ENCODE measurements at regions not wholly inside any gene's neighbourhood (a gene's known extent, or its start where the extent isn't known, plus 50 kb on each side); places are given as distances from the start of the nearest gene placed in this dataset.
A peak's percentile ranks its signal among the peaks of the same experiment; 100 is the strongest.

DNA sequence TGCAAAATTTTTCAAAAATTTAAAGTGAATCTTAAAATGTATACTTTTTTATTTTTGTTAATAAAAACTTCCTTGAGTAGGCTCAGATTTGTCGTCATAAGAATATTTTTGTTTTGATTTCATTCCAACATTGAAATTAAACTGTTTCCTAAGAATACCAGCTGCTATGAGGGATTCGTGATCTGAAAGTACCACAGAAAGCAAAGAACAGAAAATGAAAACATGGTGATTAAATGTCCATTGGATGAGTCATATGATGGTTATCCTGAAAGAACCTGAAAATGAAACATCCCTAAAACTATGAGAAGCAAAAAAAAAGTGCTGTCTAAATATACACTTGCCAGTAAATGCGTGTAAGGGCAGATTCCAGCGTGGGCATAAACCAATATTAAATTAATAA is 143.8 kb downstream of the GMNC start:
- no peaks in the 10 kb centered on the region for H3K79me2 ChIP-seq (ENCODE audit: control insufficient read depth, insufficient read depth, low read length)
- peak; percentile 35 for TF ChIP-seq FOS (IDR thresholded peaks at IDR 0.05; ENCODE audit: borderline replicate concordance, insufficient read depth, low read length)
- TF ChIP-seq, protein P1, sequence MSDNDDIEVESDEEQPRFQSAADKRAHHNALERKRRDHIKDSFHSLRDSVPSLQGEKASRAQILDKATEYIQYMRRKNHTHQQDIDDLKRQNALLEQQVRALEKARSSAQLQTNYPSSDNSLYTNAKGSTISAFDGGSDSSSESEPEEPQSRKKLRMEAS (IDR thresholded peaks at IDR 0.05; ENCODE audit: insufficient read depth, insufficient read length) = no peak
- dilution Hi-C loops (cut with MboI; ENCODE audit: extremely low pct_ligation_motif_present, low sequenced_read_pairs) = no loop called here
- H4K20me1 ChIP-seq (replicated peaks; ENCODE audit: control insufficient read depth, extremely low read depth, insufficient read depth, low read length) = no peaks in the 10 kb centered on the region
- no peaks in the 10 kb centered on the region for H3K36me3 ChIP-seq (ENCODE audit: control insufficient read depth in 2 of 2, extremely low read depth in 1 of 2, insufficient read depth in 2 of 2, low read length in 2 of 2)
- DNase-seq (ENCODE audit: low read depth, low spot score) (no peak), FAIRE-seq (no peak)
- H3K4me3 ChIP-seq (replicated peaks in 1 of 3; ENCODE audit: insufficient read depth in 1 of 3, low read depth in 1 of 3, low read length in 3 of 3) = no peak overlapping the region
- no peak overlapping the region for H2AFZ ChIP-seq (ENCODE audit: low read depth, low read length)
- ChIA-PET CTCF (no interaction called here), POLR2A (no interaction called here)
- H3K4me2 ChIP-seq (ENCODE audit: insufficient read depth, low read length) = no peak overlapping the region
- H3K9ac ChIP-seq (replicated peaks; ENCODE audit: extremely low read depth, insufficient read depth, low read length) = no peak overlapping the region
- intact Hi-C loops (cut with micrococcal nuclease) = no loop called here
- H3K27ac ChIP-seq (ENCODE audit: insufficient read depth, low read depth, low read length) = no peak overlapping the region
- no peaks in the 10 kb centered on the region for H3K27me3 ChIP-seq (ENCODE audit: control insufficient read depth in 2 of 2, insufficient read depth in 2 of 2, low read length in 2 of 2)
- no peaks in the 10 kb centered on the region for H3K9me1 ChIP-seq (replicated peaks; ENCODE audit: control insufficient read depth, extremely low read depth, insufficient read depth, low read length)
- no peaks in the 10 kb centered on the region for H3K4me1 ChIP-seq (ENCODE audit: control insufficient read depth, extremely low read depth, insufficient read depth, low read length)
- no peaks in the 10 kb centered on the region for H3K9me3 ChIP-seq (replicated peaks; ENCODE audit: control insufficient read depth, insufficient read depth, low read length)
- BruUV-seq (replicated peaks) = no TSS peak

DNA sequence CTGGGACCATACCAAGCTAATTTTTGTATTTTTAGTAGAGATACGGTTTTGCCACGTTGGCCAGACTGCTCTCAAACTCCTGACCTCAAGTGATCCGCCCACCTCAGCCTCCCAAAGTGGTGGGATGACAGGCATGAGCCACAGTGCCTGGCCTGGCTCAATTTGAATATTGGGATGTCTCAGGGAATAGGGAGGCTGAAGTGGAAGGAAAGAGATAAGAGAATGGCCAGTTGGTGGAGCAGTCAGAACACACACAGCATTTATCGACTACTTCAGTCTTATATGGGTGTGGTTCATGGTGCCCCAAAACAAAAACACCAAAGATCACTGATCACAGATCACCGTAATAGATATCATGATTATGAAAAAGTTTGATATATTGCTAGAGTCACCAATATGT is 144.4 kb downstream of the GMNC start:
- H2AFZ ChIP-seq (ENCODE audit: low read depth, low read length) = no peak overlapping the region
- H3K4me2 ChIP-seq (ENCODE audit: insufficient read depth, low read length) = no peak overlapping the region
- TF ChIP-seq GATA2 (IDR thresholded peaks at IDR 0.05; ENCODE audit: insufficient read depth, insufficient read length, low read depth, low read length) = no peak
- no peak for TF ChIP-seq EZH2 (IDR thresholded peaks at IDR 0.05; ENCODE audit: borderline replicate concordance, low read depth, low read length, severe bottlenecking)
- TF ChIP-seq POLR2A (IDR thresholded peaks at IDR 0.05; ENCODE audit: low read depth, low read length) = no peak
- TF ChIP-seq FOS (IDR thresholded peaks at IDR 0.05; ENCODE audit: borderline replicate concordance, insufficient read depth, low read length) = no peak
- TF ChIP-seq JUN (IDR thresholded peaks at IDR 0.05; ENCODE audit: borderline replicate concordance, insufficient read depth, insufficient read length, low read depth) = no peak
- TF ChIP-seq, protein P2, sequence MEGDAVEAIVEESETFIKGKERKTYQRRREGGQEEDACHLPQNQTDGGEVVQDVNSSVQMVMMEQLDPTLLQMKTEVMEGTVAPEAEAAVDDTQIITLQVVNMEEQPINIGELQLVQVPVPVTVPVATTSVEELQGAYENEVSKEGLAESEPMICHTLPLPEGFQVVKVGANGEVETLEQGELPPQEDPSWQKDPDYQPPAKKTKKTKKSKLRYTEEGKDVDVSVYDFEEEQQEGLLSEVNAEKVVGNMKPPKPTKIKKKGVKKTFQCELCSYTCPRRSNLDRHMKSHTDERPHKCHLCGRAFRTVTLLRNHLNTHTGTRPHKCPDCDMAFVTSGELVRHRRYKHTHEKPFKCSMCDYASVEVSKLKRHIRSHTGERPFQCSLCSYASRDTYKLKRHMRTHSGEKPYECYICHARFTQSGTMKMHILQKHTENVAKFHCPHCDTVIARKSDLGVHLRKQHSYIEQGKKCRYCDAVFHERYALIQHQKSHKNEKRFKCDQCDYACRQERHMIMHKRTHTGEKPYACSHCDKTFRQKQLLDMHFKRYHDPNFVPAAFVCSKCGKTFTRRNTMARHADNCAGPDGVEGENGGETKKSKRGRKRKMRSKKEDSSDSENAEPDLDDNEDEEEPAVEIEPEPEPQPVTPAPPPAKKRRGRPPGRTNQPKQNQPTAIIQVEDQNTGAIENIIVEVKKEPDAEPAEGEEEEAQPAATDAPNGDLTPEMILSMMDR (IDR thresholded peaks at IDR 0.05; ENCODE audit: extremely low read depth in 1 of 2, insufficient read depth in 1 of 2, low read depth in 1 of 2, low read length in 2 of 2) = no peak
- TF ChIP-seq MYC (IDR thresholded peaks at IDR 0.05; ENCODE audit: low read depth, low read length) = no peak
- TF ChIP-seq, protein P1 (IDR thresholded peaks at IDR 0.05; ENCODE audit: insufficient read depth, insufficient read length) = no peak
- no peak for TF ChIP-seq POLR2AphosphoS5 (IDR thresholded peaks at IDR 0.05; ENCODE audit: insufficient read depth, low read depth, low read length)
- BruUV-seq (replicated peaks) = no TSS peak
- dilution Hi-C loops (cut with MboI; ENCODE audit: extremely low pct_ligation_motif_present, low sequenced_read_pairs) = no loop called here
- intact Hi-C loops (cut with micrococcal nuclease) = no loop called here
- no peaks in the 10 kb centered on the region for H3K9me1 ChIP-seq (replicated peaks; ENCODE audit: control insufficient read depth, extremely low read depth, insufficient read depth, low read length)
- no peaks in the 10 kb centered on the region for H3K36me3 ChIP-seq (ENCODE audit: control insufficient read depth in 2 of 2, extremely low read depth in 1 of 2, insufficient read depth in 2 of 2, low read length in 2 of 2)
- FAIRE-seq = no peak
- no peak overlapping the region for H3K27ac ChIP-seq (ENCODE audit: insufficient read depth, low read depth, low read length)
- no peaks in the 10 kb centered on the region for H3K9me3 ChIP-seq (replicated peaks; ENCODE audit: control insufficient read depth, insufficient read depth, low read length)
- ChIA-PET CTCF (no interaction called here), POLR2A (no interaction called here)
- DNase-seq (ENCODE audit: low read depth, low spot score) = no peak
- no peaks in the 10 kb centered on the region for H4K20me1 ChIP-seq (replicated peaks; ENCODE audit: control insufficient read depth, extremely low read depth, insufficient read depth, low read length)
- H3K27me3 ChIP-seq (ENCODE audit: control insufficient read depth in 2 of 2, insufficient read depth in 2 of 2, low read length in 2 of 2) = no peaks in the 10 kb centered on the region
- no peaks in the 10 kb centered on the region for H3K4me1 ChIP-seq (ENCODE audit: control insufficient read depth, extremely low read depth, insufficient read depth, low read length)
- no peak overlapping the region for H3K4me3 ChIP-seq (replicated peaks in 1 of 3; ENCODE audit: insufficient read depth in 1 of 3, low read depth in 1 of 3, low read length in 3 of 3)
- H3K9ac ChIP-seq (replicated peaks; ENCODE audit: extremely low read depth, insufficient read depth, low read length) = no peak overlapping the region
- no peaks in the 10 kb centered on the region for H3K79me2 ChIP-seq (ENCODE audit: control insufficient read depth, insufficient read depth, low read length)
